ENCODE measurements at regions not wholly inside any gene's neighbourhood (a gene's known extent, or its start where the extent isn't known, plus 50 kb on each side); places are given as distances from the start of the nearest gene placed in this dataset.

DNA sequence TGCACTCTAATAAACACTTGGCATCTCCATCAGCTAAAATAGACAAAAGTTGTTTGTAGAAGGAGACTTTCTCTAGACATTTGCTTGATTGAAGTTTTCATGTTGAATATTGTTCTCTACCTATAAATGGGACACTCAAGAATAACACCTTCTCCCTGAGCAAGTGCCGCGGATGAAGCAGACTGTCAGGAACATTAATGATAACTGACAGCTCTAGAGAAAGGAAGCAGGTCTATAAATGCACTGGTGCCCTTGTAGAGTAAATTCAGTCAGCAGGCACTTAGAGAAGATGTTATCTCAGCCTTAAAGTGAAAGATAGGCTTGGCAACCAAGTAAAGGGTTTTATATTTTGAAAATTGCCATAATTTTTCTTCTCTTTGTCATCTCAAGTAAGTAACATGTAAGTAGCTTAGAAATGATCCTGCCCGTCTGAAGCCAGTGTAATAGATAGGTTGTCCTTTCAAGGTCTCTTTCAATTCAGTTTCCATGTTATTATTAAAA, 224.6 kb downstream of the ARL6IP6 start:
- no peak overlapping the region for H3K4me3 ChIP-seq (ENCODE audit: low read depth, low read length)
- no peak for TF ChIP-seq POLR2A (IDR thresholded peaks at IDR 0.05; ENCODE audit: extremely low read depth, insufficient read length)
- DNase-seq (ENCODE audit: low read depth) = no peak

DNA sequence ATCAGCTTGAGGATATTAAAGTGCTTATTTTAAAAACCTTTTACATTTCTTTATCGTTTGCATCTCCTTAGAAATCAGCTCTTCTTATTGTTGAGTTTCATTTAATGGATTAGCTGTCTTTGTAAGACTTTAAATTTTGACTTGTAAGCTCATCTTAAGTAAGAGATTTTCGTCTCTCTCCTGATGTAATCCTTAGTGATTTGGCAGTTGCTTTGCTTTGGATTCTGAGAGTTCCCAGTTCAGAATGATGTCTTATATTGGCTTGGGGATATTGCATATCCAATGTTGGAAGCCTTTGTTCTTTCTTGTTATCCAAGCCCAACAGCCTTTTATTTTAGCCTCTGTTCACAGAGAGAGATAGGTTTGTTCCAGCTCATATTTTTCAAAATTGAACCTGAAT, 212.1 kb downstream of the ARL6IP6 start:
- no peak overlapping the region for H3K4me3 ChIP-seq (ENCODE audit: low read depth, low read length)
- TF ChIP-seq POLR2A (IDR thresholded peaks at IDR 0.05; ENCODE audit: extremely low read depth, insufficient read length) (no peak), MYC (IDR thresholded peaks at IDR 0.05; ENCODE audit: low read depth, low read length) (no peak)
- TF ChIP-seq, protein P1, sequence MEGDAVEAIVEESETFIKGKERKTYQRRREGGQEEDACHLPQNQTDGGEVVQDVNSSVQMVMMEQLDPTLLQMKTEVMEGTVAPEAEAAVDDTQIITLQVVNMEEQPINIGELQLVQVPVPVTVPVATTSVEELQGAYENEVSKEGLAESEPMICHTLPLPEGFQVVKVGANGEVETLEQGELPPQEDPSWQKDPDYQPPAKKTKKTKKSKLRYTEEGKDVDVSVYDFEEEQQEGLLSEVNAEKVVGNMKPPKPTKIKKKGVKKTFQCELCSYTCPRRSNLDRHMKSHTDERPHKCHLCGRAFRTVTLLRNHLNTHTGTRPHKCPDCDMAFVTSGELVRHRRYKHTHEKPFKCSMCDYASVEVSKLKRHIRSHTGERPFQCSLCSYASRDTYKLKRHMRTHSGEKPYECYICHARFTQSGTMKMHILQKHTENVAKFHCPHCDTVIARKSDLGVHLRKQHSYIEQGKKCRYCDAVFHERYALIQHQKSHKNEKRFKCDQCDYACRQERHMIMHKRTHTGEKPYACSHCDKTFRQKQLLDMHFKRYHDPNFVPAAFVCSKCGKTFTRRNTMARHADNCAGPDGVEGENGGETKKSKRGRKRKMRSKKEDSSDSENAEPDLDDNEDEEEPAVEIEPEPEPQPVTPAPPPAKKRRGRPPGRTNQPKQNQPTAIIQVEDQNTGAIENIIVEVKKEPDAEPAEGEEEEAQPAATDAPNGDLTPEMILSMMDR (IDR thresholded peaks at IDR 0.05; ENCODE audit: low read depth, low read length) = no peak
- TF ChIP-seq, protein P2, sequence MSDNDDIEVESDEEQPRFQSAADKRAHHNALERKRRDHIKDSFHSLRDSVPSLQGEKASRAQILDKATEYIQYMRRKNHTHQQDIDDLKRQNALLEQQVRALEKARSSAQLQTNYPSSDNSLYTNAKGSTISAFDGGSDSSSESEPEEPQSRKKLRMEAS (IDR thresholded peaks at IDR 0.05; ENCODE audit: low read depth, low read length) = no peak
- no peak for DNase-seq (ENCODE audit: low read depth)

DNA sequence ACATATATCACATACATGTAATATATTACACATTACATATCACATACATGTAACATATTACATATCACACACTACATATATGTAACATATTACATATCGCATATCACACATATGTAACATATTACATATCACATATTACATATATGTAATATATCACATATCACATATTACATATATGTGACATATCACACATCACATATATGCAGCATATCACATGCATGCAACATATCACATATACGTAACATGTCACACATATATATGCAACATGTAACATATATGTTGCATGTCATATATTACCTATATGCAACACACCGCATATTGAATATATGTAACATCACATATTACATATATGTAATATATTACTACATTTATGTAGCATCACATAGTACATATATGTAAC, 211.2 kb downstream of the ARL6IP6 start:
- no peak overlapping the region for H3K4me3 ChIP-seq (ENCODE audit: low read depth, low read length)
- no peak for DNase-seq (ENCODE audit: low read depth)
- TF ChIP-seq, protein P2 (IDR thresholded peaks at IDR 0.05; ENCODE audit: low read depth, low read length) = no peak
- no peak for TF ChIP-seq POLR2A (IDR thresholded peaks at IDR 0.05; ENCODE audit: extremely low read depth, insufficient read length)
- TF ChIP-seq, protein P1 (IDR thresholded peaks at IDR 0.05; ENCODE audit: low read depth, low read length) = no peak
- TF ChIP-seq MYC (IDR thresholded peaks at IDR 0.05; ENCODE audit: low read depth, low read length) = no peak

DNA sequence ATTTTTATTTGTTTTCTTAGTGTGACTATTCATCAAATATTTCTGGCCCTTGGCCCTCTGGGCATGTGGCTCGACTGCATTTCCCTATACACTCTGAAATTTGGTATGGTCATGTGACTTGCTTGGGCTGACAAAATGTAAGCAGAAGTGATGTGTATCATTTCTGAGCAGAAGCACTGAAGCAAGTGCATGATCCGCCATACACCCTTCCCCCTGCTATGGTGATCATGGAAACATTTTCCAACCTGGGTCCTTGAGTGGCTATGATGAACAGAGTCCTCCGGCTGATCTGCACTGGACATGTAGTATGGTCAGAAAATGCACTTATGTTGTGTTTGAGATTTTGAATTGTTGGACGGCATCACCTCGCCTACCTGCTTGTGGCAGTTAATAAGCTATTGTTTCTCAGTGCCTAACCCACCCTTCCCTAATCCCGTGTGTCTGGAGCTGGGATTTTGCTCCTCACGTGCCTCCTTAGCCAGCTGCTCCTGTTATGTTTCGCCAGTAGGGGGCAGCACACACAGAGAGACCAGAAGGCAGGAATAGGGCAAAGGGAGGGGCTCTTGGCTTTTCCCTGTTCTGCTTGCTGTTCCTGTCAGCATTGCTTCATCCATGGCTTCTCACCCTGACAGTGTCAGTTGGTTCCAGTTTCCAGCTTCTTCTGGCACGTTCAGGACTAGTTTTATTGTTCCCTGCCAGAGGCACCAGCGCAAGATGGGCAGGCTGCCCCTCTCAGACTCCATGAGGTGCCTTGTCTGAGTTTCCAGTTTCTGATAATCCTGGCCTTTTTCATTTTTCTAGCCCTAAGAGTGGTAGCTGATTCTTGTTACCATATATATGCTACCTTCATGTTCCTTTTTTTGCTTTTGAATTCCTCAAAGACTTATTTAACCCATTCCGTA, 207.4 kb downstream of the ARL6IP6 start:
- DNase-seq (ENCODE audit: low read depth) = peak; percentile 78
- H3K4me3 ChIP-seq (ENCODE audit: low read depth, low read length) = no peak overlapping the region
- no peak for TF ChIP-seq MYC (IDR thresholded peaks at IDR 0.05; ENCODE audit: low read depth, low read length)
- TF ChIP-seq, protein P1 (IDR thresholded peaks at IDR 0.05; ENCODE audit: low read depth, low read length) = peak; percentile 91

DNA sequence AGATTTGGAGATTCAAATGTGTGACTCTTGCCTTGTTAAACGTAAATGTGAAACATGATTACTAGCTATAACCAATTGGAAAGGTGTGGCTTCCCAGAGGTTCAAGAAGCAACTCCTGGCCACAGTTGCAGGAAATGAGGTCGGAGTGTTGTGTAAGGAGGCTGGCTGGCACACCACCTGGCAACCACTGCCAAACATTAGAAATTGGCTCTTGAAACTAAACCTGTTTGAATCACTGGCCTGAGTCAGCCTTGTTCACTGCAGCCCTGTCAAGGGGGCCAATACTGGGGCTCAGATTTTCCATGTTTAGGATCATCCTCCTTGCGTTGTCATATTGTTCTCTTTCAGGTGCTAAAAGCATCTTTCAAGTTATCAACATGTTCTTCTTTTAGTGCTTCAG, 206.3 kb downstream of the ARL6IP6 start:
- TF ChIP-seq POLR2A (IDR thresholded peaks at IDR 0.05; ENCODE audit: extremely low read depth, insufficient read length) = no peak
- TF ChIP-seq, protein P1 (IDR thresholded peaks at IDR 0.05; ENCODE audit: low read depth, low read length) = no peak
- TF ChIP-seq MYC (IDR thresholded peaks at IDR 0.05; ENCODE audit: low read depth, low read length) = no peak
- TF ChIP-seq, protein P2 (IDR thresholded peaks at IDR 0.05; ENCODE audit: low read depth, low read length) = no peak
- DNase-seq (ENCODE audit: low read depth) = no peak
- no peak overlapping the region for H3K4me3 ChIP-seq (ENCODE audit: low read depth, low read length)

DNA sequence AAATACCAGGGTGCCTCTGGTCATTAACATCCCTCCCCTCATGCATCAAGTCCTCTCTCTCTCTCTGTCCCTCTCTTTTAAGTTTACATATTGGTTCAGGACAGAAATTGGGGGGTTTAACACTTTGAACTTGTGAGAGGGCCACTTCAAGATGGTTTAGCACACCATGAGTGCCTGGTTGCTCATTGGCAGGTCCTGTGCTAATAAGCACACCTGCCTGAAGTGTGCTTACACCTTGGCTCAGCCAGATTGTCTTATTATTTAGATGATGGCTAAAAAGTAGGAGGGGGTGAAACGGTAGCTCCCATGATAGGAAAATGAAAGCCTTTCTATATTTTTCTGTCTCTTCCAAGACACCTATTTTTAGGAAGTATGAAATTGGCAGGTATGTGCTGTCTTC, 205.8 kb downstream of the ARL6IP6 start:
- TF ChIP-seq, protein P1 (IDR thresholded peaks at IDR 0.05; ENCODE audit: low read depth, low read length) = no peak
- TF ChIP-seq MYC (IDR thresholded peaks at IDR 0.05; ENCODE audit: low read depth, low read length) (no peak), POLR2A (IDR thresholded peaks at IDR 0.05; ENCODE audit: extremely low read depth, insufficient read length) (no peak)
- TF ChIP-seq, protein P2 (IDR thresholded peaks at IDR 0.05; ENCODE audit: low read depth, low read length) = no peak
- no peak overlapping the region for H3K4me3 ChIP-seq (ENCODE audit: low read depth, low read length)
- no peak for DNase-seq (ENCODE audit: low read depth)

Data from NB4 (cell line).